ENCODE measurements at regions not wholly inside any gene's neighbourhood (a gene's known extent, or its start where the extent isn't known, plus 50 kb on each side); places are given as distances from the start of the nearest gene placed in this dataset.

GRCh38 chr16:48442379-48442778 is 57.2 kb upstream of the SIAH1 start:
- intact Hi-C loops (cut with micrococcal nuclease; ENCODE audit: unreplicated experiment): no loop called here
- Histone ChIP-seq H3K4me3 (ENCODE audit: low read depth, low read length, poor library complexity, severe bottlenecking) (no peak overlapping the region), H3K4me1 (ENCODE audit: insufficient read depth, low read length, poor library complexity, severe bottlenecking) (no peaks in the 10 kb centered on the region), H3K27ac (ENCODE audit: low read depth, low read length, poor library complexity, severe bottlenecking) (no peak overlapping the region), H3K9me3 (ENCODE audit: low read depth, low read length, poor library complexity, severe bottlenecking) (no peaks in the 10 kb centered on the region), H3K36me3 (ENCODE audit: insufficient read depth, low read length, poor library complexity, severe bottlenecking) (no peaks in the 10 kb centered on the region), H3K27me3 (replicated peaks; ENCODE audit: insufficient read depth, low read depth, low read length, poor library complexity) (no peaks in the 10 kb centered on the region)
- BruUV-seq (replicated peaks): no TSS peak
- CTCF ChIA-PET: no interaction called here
- TF ChIP-seq, protein P1, sequence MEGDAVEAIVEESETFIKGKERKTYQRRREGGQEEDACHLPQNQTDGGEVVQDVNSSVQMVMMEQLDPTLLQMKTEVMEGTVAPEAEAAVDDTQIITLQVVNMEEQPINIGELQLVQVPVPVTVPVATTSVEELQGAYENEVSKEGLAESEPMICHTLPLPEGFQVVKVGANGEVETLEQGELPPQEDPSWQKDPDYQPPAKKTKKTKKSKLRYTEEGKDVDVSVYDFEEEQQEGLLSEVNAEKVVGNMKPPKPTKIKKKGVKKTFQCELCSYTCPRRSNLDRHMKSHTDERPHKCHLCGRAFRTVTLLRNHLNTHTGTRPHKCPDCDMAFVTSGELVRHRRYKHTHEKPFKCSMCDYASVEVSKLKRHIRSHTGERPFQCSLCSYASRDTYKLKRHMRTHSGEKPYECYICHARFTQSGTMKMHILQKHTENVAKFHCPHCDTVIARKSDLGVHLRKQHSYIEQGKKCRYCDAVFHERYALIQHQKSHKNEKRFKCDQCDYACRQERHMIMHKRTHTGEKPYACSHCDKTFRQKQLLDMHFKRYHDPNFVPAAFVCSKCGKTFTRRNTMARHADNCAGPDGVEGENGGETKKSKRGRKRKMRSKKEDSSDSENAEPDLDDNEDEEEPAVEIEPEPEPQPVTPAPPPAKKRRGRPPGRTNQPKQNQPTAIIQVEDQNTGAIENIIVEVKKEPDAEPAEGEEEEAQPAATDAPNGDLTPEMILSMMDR (conservative IDR thresholded peaks at IDR 0.05; ENCODE audit: low read depth, low read length): no peak
- TF ChIP-seq EZH2 (IDR thresholded peaks at IDR 0.05; ENCODE audit: borderline replicate concordance, low read depth, low read length, poor library complexity, severe bottlenecking): no peak
- no peak for DNase-seq (ENCODE audit: low spot score)
- POLR2A ChIA-PET (ENCODE audit: low non-redundant PET): no interaction called here

DNA sequence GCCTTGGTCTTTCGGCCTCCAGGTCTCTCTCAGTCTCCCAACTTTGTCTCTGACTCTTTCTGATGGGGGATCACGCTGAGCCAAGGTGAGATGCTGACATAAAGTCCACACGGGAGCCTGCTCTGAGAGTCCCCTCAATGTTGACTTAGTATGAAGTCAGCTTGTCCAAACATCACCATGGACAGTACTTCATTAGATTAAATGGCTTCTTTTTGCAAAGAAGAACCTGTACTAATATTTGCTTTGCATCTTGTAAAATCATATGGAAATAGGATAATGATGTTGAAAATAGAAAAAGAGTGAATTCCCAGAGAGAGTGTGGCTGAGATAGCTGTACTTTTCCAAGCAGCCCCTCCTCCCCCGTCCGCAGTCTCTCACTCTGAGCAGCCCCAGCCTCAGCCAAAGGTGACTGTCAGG is 56.7 kb upstream of the SIAH1 start:
- ChIA-PET CTCF (no interaction called here), POLR2A (ENCODE audit: low non-redundant PET) (no interaction called here)
- H3K9me3 ChIP-seq (ENCODE audit: low read depth, low read length, poor library complexity, severe bottlenecking): no peaks in the 10 kb centered on the region
- H3K4me1 ChIP-seq (ENCODE audit: insufficient read depth, low read length, poor library complexity, severe bottlenecking): no peaks in the 10 kb centered on the region
- H3K27me3 ChIP-seq (replicated peaks; ENCODE audit: insufficient read depth, low read depth, low read length, poor library complexity): no peaks in the 10 kb centered on the region
- H3K36me3 ChIP-seq (ENCODE audit: insufficient read depth, low read length, poor library complexity, severe bottlenecking): no peaks in the 10 kb centered on the region
- DNase-seq (ENCODE audit: low spot score): no peak
- BruUV-seq (replicated peaks): no TSS peak
- H3K27ac ChIP-seq (ENCODE audit: low read depth, low read length, poor library complexity, severe bottlenecking): no peak overlapping the region
- no peak for TF ChIP-seq EZH2 (IDR thresholded peaks at IDR 0.05; ENCODE audit: borderline replicate concordance, low read depth, low read length, poor library complexity, severe bottlenecking)
- TF ChIP-seq, protein P1 (conservative IDR thresholded peaks at IDR 0.05; ENCODE audit: low read depth, low read length): no peak
- intact Hi-C loops (cut with micrococcal nuclease; ENCODE audit: unreplicated experiment): no loop called here
- no peak overlapping the region for H3K4me3 ChIP-seq (ENCODE audit: low read depth, low read length, poor library complexity, severe bottlenecking)

- Histone ChIP-seq H3K4me1 (ENCODE audit: insufficient read depth, low read length, poor library complexity, severe bottlenecking) (no peaks in the 10 kb centered on the region), H3K36me3 (ENCODE audit: insufficient read depth, low read length, poor library complexity, severe bottlenecking) (no peaks in the 10 kb centered on the region), H3K9me3 (ENCODE audit: low read depth, low read length, poor library complexity, severe bottlenecking) (no peaks in the 10 kb centered on the region), H3K27ac (ENCODE audit: low read depth, low read length, poor library complexity, severe bottlenecking) (no peak overlapping the region), H3K27me3 (replicated peaks; ENCODE audit: insufficient read depth, low read depth, low read length, poor library complexity) (no peaks in the 10 kb centered on the region), H3K4me3 (ENCODE audit: low read depth, low read length, poor library complexity, severe bottlenecking) (no peak overlapping the region)
- intact Hi-C loops (cut with micrococcal nuclease; ENCODE audit: unreplicated experiment): no loop called here
- ChIA-PET POLR2A (ENCODE audit: low non-redundant PET) (no interaction called here), CTCF (no interaction called here)
- DNase-seq (ENCODE audit: low spot score): no peak
- TF ChIP-seq, protein P1 (conservative IDR thresholded peaks at IDR 0.05; ENCODE audit: low read depth, low read length): no peak
- TF ChIP-seq EZH2 (IDR thresholded peaks at IDR 0.05; ENCODE audit: borderline replicate concordance, low read depth, low read length, poor library complexity, severe bottlenecking): no peak
- BruUV-seq (replicated peaks): no TSS peak
These were observed 55.9 kb upstream of the SIAH1 start for GRCh38 chr16:48441106-48441505.
